GM18907 (cell line): ENCODE measurements at regions not wholly inside any gene's neighbourhood (a gene's known extent, or its start where the extent isn't known, plus 50 kb on each side); places are given as distances from the start of the nearest gene placed in this dataset.
"Not testable (repeated sequence)": the region's sequence is repeated elsewhere in the genome, so short reads cannot be mapped to it uniquely, and the experiment has no call there.

ENCODE experiments used
- ATAC-seq: cut with Tn5 transposase; IDR thresholded peaks from one replicate; pipeline ENCODE4 v1.9.1; 2021; ENCODE audit warnings: mild to moderate bottlenecking, moderate library complexity; ENCODE audit not compliant: unreplicated experiment

GRCh38 chr5:171541341-171541776 lies 121.9 kb downstream of the FGF18 start:
- ATAC-seq, result no peak

- no peak for ATAC-seq
These were observed 123.2 kb downstream of the FGF18 start for GRCh38 chr5:171542525-171543140.

- ATAC-seq, result no peak
These were observed 123.8 kb downstream of the FGF18 start for GRCh38 chr5:171543148-171543815.

GRCh38 chr5:171544913-171545765 lies 125.7 kb downstream of the FGF18 start:
- no peak for ATAC-seq

- ATAC-seq, result no peak
These were observed 129.8 kb downstream of the FGF18 start for GRCh38 chr5:171549274-171549673.

GRCh38 chr5:171553817-171554216 lies 134.4 kb downstream of the FGF18 start:
- not testable (repeated sequence) for ATAC-seq

GRCh38 chr5:171555160-171555559 lies 135.7 kb downstream of the FGF18 start:
- no peak for ATAC-seq

- no peak for ATAC-seq
These were observed 143.4 kb downstream of the FGF18 start for GRCh38 chr5:171562822-171563221.

- no peak for ATAC-seq
These were observed 148.9 kb downstream of the FGF18 start for GRCh38 chr5:171568389-171568788.

- ATAC-seq, result no peak
These were observed 149.7 kb downstream of the FGF18 start for GRCh38 chr5:171569065-171569712.

GRCh38 chr5:171570244-171570825 lies 150.9 kb downstream of the FGF18 start:
- ATAC-seq, result no peak

- ATAC-seq, result no peak
These were observed 152.2 kb downstream of the FGF18 start for GRCh38 chr5:171571663-171572062.

- no peak for ATAC-seq
These were observed 153.6 kb downstream of the FGF18 start for GRCh38 chr5:171573021-171573420.

- no peak for ATAC-seq
These were observed 154.2 kb downstream of the FGF18 start for GRCh38 chr5:171573451-171574225.

- ATAC-seq, result no peak
These were observed 154.9 kb downstream of the FGF18 start for GRCh38 chr5:171574376-171574775.

- ATAC-seq, result no peak
These were observed 155.9 kb downstream of the FGF18 start for GRCh38 chr5:171575386-171575785.

- ATAC-seq, result no peak
These were observed 156.4 kb downstream of the FGF18 start for GRCh38 chr5:171575808-171576207.

- ATAC-seq, result no peak
These were observed 157.8 kb downstream of the FGF18 start for GRCh38 chr5:171577042-171577758.

- ATAC-seq, result no peak
These were observed 158.8 kb downstream of the FGF18 start for GRCh38 chr5:171578049-171578828.
